PFSK-1 (cell line): ENCODE measurements at regions not wholly inside any gene's neighbourhood (a gene's known extent, or its start where the extent isn't known, plus 50 kb on each side); places are given as distances from the start of the nearest gene placed in this dataset.

Experiments used
- FOXP2 ChIP-seq: optimal IDR thresholded peaks from 2 replicates; pipeline ENCODE3; 2011; ENCODE audit warnings: borderline replicate concordance, control low read depth, inconsistent platforms; ENCODE audit not compliant: insufficient read depth; ENCODE audit errors: extremely low read length, extremely low read depth
- POLR2AphosphoS5 ChIP-seq: IDR thresholded peaks from 2 replicates; pipeline ENCODE4 v1.6.1; 2012; ENCODE audit warnings: low read depth, mild to moderate bottlenecking, control low read depth, low read length, moderate library complexity
- REST ChIP-seq, 2 experiments: IDR thresholded peaks; 2 replicates each; pipeline versions ENCODE4 v1.6.1 to v1.8.0; 2011 to 2012; ENCODE audit warnings: low read depth in 2 of 2, low read length in 2 of 2, control low read depth in 1 of 2, inconsistent platforms in 1 of 2, mild to moderate bottlenecking in 1 of 2, moderate library complexity in 1 of 2; ENCODE audit not compliant: insufficient read depth in 1 of 2
- TAF1 ChIP-seq: IDR thresholded peaks from 2 replicates; pipeline ENCODE4 v1.6.1; 2012; ENCODE audit warnings: low read length, control low read depth, borderline replicate concordance; ENCODE audit not compliant: insufficient read depth

GRCh38 chr2:126778561-126779501 lies 119.9 kb upstream of the TEX51 start:
- no peak for TF ChIP-seq REST (IDR thresholded peaks at IDR 0.05; ENCODE audit: insufficient read depth in 1 of 2, low read depth in 2 of 2, low read length in 2 of 2)
- no peak for TF ChIP-seq POLR2AphosphoS5
- no peak for TF ChIP-seq TAF1
- no peak for TF ChIP-seq FOXP2
